HAP-1 (cell line): ENCODE measurements at regions not wholly inside any gene's neighbourhood (a gene's known extent, or its start where the extent isn't known, plus 50 kb on each side); places are given as distances from the start of the nearest gene placed in this dataset.

Experiments
- DNase-seq, 2 experiments: peaks; one replicate each; pipeline ENCODE4 v3.0.0-alpha.2; 2016 to 2020; ENCODE audit warnings: low spot score in 2 of 2
- H3K27me3 ChIP-seq: fragments of 250-450 bp; sonication (Bioruptor Pico); 2 replicates; pipeline ENCODE4 v1.5.1; 2020; ENCODE audit warnings: low read depth, mild to moderate bottlenecking, moderate library complexity
- H3K36me3 ChIP-seq: fragments of 250-450 bp; sonication (Bioruptor Pico); replicated peaks from 2 replicates; pipeline ENCODE4 v1.5.1; 2020; ENCODE audit warnings: mild to moderate bottlenecking
- H3K4me1 ChIP-seq: fragments of 250-450 bp; sonication (Bioruptor Pico); 2 replicates; pipeline ENCODE4 v1.5.1; 2020; ENCODE audit warnings: mild to moderate bottlenecking
- H3K4me3 ChIP-seq: fragments of 250-450 bp; sonication (Bioruptor Pico); 2 replicates; pipeline ENCODE4 v1.5.1; 2020; ENCODE audit warnings: mild to moderate bottlenecking, moderate library complexity
- H3K9me3 ChIP-seq: fragments of 250-450 bp; sonication (Bioruptor Pico); 2 replicates; pipeline ENCODE4 v1.5.1; 2020; ENCODE audit warnings: mild to moderate bottlenecking, moderate library complexity
- in situ Hi-C: fragments of 300-500 bp; cut with MboI; formaldehyde crosslinking; loops from 3 replicates; pipeline ENCODE4 v1.14.3; 2020; ENCODE audit warnings: low sequenced_read_pairs, inconsistent platforms, mixed read lengths

DNA sequence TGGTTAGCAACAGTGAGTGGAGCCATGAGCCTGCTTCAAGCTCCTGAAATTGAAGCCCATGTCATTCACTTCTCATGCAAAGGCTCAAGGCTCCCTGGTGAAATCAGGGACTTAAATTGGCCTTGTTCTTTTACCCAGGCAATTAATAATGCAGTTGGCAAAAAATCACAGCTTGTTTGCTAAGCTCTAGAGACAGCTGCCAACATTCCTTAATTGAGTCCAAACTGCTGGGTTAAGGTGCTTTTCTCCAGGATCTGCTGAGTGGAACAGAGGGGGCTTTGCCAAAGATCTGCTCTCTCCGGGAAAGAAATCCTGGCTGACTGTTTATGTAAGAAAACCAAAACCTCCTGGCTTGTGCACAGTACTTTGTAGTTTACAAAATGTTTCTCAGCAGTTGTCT is 257.6 kb upstream of the GHITM start:
- no peaks in the 10 kb centered on the region for H3K36me3 ChIP-seq
- H3K4me1 ChIP-seq, result no peaks in the 10 kb centered on the region
- no peaks in the 10 kb centered on the region for H3K27me3 ChIP-seq
- no peak overlapping the region for H3K4me3 ChIP-seq
- H3K9me3 ChIP-seq, result no peaks in the 10 kb centered on the region
- in situ Hi-C loops, result no loop called here
- no peak for DNase-seq

DNA sequence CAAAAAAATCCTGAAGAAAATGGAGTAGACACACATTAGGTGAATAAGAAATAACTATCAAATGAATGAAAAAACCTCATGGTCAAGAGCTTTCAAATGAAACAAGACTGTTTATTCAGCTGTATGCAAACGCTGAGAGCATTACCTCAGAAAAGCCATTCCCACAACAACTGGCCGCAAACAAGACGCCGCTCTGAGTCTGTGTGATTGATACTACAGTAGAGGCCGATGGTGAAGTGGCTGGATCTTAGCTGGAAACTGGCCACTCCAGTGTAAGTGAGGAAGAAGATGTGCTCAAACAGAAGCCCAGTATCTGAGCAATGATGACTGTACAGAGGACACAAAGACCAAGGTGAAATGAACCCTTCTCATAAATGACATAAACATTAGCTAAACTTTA is 252.4 kb upstream of the GHITM start:
- no peak for DNase-seq
- no peaks in the 10 kb centered on the region for H3K36me3 ChIP-seq
- in situ Hi-C loops, result no loop called here
- H3K9me3 ChIP-seq, result no peaks in the 10 kb centered on the region
- H3K4me1 ChIP-seq, result no peaks in the 10 kb centered on the region
- H3K27me3 ChIP-seq, result no peaks in the 10 kb centered on the region
- no peak overlapping the region for H3K4me3 ChIP-seq

DNA sequence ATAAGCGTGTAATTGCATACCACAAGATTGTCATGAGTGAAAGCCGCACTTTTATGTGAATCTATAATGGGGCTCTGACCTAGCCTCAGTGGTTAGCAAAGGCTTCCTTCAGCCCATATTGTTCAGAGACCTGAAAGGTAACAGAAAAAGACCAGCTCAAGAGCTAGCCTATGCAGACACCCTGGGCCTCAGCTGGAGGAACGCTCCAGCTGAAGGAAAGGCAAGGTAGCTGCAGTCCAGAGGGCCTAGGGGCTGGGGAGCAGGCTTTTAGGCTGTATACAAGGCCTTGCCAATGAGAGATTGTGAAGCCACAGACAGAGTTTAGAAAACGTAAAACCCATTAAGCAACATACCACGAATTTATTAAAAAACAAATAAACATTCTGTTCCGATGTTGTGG is 246.6 kb upstream of the GHITM start:
- Histone ChIP-seq H3K4me3 (no peak overlapping the region), H3K4me1 (no peaks in the 10 kb centered on the region), H3K36me3 (no peaks in the 10 kb centered on the region), H3K9me3 (no peaks in the 10 kb centered on the region), H3K27me3 (no peaks in the 10 kb centered on the region)
- in situ Hi-C loops, result no loop called here
- no peak for DNase-seq

GRCh38 chr10:83896219-83896618 is 243.1 kb upstream of the GHITM start:
- Histone ChIP-seq H3K4me3 (no peak overlapping the region), H3K4me1 (no peaks in the 10 kb centered on the region), H3K27me3 (no peaks in the 10 kb centered on the region), H3K9me3 (no peaks in the 10 kb centered on the region), H3K36me3 (no peaks in the 10 kb centered on the region)
- DNase-seq, result no peak
- in situ Hi-C loops, result no loop called here

- in situ Hi-C loops, result no loop called here
- no peak overlapping the region for H3K4me3 ChIP-seq
- no peak for DNase-seq
- no peaks in the 10 kb centered on the region for H3K9me3 ChIP-seq
- no peaks in the 10 kb centered on the region for H3K4me1 ChIP-seq
- no peaks in the 10 kb centered on the region for H3K36me3 ChIP-seq
- no peaks in the 10 kb centered on the region for H3K27me3 ChIP-seq
These were observed 241.7 kb upstream of the GHITM start for GRCh38 chr10:83897626-83898025.

GRCh38 chr10:83908506-83908905 is 230.8 kb upstream of the GHITM start:
- Histone ChIP-seq H3K27me3 (no peaks in the 10 kb centered on the region), H3K4me3 (no peak overlapping the region), H3K9me3 (no peaks in the 10 kb centered on the region), H3K4me1 (no peaks in the 10 kb centered on the region), H3K36me3 (no peaks in the 10 kb centered on the region)
- in situ Hi-C loops, result no loop called here
- DNase-seq, result no peak

DNA sequence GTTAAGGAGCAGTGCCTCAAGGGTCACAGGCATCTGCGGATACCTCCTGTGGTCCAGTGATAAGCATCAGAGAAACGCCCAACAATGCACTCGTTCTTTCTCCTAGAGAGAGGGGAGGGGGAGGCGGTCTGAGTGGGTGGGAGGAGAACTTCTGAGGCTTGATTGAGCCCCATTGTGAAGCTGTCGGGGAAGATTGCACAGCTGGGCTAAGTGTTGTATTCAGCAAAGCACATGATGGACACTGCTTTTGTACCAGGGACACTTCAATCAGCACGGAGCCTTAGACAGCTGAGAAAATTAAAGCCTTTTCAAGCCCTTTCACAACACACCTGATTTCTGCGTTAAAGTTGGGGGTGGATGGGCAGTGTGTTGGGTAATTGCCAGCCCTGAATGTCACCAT is 230.3 kb upstream of the GHITM start:
- in situ Hi-C loops, result no loop called here
- no peaks in the 10 kb centered on the region for H3K9me3 ChIP-seq
- no peaks in the 10 kb centered on the region for H3K27me3 ChIP-seq
- H3K4me3 ChIP-seq, result no peak overlapping the region
- no peaks in the 10 kb centered on the region for H3K4me1 ChIP-seq
- no peak for DNase-seq
- no peaks in the 10 kb centered on the region for H3K36me3 ChIP-seq

DNA sequence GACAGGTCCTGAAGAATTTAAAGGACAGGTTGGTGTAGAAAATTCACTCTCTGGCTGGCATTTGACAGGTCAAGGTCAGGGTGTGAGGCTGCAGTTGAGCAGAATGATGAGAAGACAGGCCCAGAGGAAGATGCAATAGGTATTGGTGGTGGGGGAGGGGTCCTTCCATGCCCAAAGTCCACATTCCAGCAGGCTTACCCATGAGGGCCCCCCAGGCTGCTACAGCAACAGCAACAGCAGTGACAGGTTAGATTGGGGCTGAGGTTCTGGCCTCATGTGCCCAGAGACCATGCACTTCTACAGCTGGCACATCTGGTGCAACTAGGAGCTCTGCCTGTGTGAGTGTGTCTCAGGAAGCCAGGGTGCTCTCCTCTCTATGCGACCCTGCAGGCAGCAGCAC is 223.5 kb upstream of the GHITM start:
- no peak for DNase-seq
- no peaks in the 10 kb centered on the region for H3K9me3 ChIP-seq
- no peaks in the 10 kb centered on the region for H3K27me3 ChIP-seq
- no peaks in the 10 kb centered on the region for H3K36me3 ChIP-seq
- H3K4me1 ChIP-seq, result no peaks in the 10 kb centered on the region
- H3K4me3 ChIP-seq, result no peak overlapping the region
- in situ Hi-C loops, result no loop called here

GRCh38 chr10:83917537-83918506 is 221.5 kb upstream of the GHITM start:
- in situ Hi-C loops, result no loop called here
- no peaks in the 10 kb centered on the region for H3K4me1 ChIP-seq
- no peaks in the 10 kb centered on the region for H3K9me3 ChIP-seq
- H3K36me3 ChIP-seq, result no peaks in the 10 kb centered on the region
- H3K27me3 ChIP-seq, result 0 out of 2 replicates have a peak, but pooled peaks cover 4% of the 10 kb centered on the region
- DNase-seq, result no peak
- H3K4me3 ChIP-seq, result no peak overlapping the region

- in situ Hi-C loops, result no loop called here
- no peak overlapping the region for H3K4me3 ChIP-seq
- H3K4me1 ChIP-seq, result no peaks in the 10 kb centered on the region
- H3K36me3 ChIP-seq, result no peaks in the 10 kb centered on the region
- no peak for DNase-seq
- 0 out of 2 replicates have a peak, but pooled peaks cover 4% of the 10 kb centered on the region for H3K27me3 ChIP-seq
- H3K9me3 ChIP-seq, result no peaks in the 10 kb centered on the region
These were observed 220.1 kb upstream of the GHITM start for GRCh38 chr10:83919187-83919586.

GRCh38 chr10:83921984-83922860 is 217.1 kb upstream of the GHITM start:
- DNase-seq, result no peak
- H3K4me1 ChIP-seq, result no peaks in the 10 kb centered on the region
- no peaks in the 10 kb centered on the region for H3K9me3 ChIP-seq
- in situ Hi-C loops, result no loop called here
- no peaks in the 10 kb centered on the region for H3K36me3 ChIP-seq
- no peak overlapping the region for H3K4me3 ChIP-seq
- H3K27me3 ChIP-seq, result 0 out of 2 replicates have a peak, but pooled peaks cover 4% of the 10 kb centered on the region

GRCh38 chr10:83925133-83925532 is 214.2 kb upstream of the GHITM start:
- DNase-seq, result no peak
- Histone ChIP-seq H3K4me1 (no peaks in the 10 kb centered on the region), H3K27me3 (0 out of 2 replicates have a peak, but pooled peaks cover 4% of the 10 kb centered on the region), H3K36me3 (no peaks in the 10 kb centered on the region), H3K9me3 (no peaks in the 10 kb centered on the region), H3K4me3 (no peak overlapping the region)
- in situ Hi-C loops, result no loop called here

- Histone ChIP-seq H3K4me3 (no peak overlapping the region), H3K36me3 (no peaks in the 10 kb centered on the region), H3K4me1 (no peaks in the 10 kb centered on the region), H3K9me3 (no peaks in the 10 kb centered on the region), H3K27me3 (0 out of 2 replicates have a peak, but pooled peaks cover 3% of the 10 kb centered on the region)
- in situ Hi-C loops, result no loop called here
- no peak for DNase-seq
These were observed 212.7 kb upstream of the GHITM start for GRCh38 chr10:83926606-83927005.

DNA sequence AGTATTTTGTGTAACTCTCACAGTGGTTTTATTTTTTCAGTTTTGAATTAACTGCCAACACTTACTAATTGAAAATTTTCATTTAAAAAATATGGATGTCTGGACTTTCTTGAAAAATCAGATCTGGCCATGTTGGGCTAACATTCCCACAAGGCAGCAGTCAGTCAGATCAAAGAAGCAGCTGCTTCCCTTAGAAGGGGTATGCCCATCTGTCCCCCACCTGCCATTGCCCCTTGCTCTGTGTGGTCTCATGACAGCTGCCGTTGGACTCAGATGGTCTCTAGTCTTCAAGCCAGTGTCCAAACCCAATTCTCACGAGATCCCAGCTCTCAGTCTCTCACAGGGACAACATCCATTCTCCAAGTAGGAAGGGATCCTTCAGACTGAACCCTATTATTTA is 212.1 kb upstream of the GHITM start:
- Histone ChIP-seq H3K4me1 (no peaks in the 10 kb centered on the region), H3K27me3 (no peaks in the 10 kb centered on the region), H3K36me3 (no peaks in the 10 kb centered on the region), H3K9me3 (no peaks in the 10 kb centered on the region), H3K4me3 (no peak overlapping the region)
- no peak for DNase-seq
- in situ Hi-C loops, result no loop called here
